Myocyte (in vitro differentiated cells): ENCODE measurements at regions not wholly inside any gene's neighbourhood (a gene's known extent, or its start where the extent isn't known, plus 50 kb on each side); places are given as distances from the start of the nearest gene placed in this dataset.

Experiments used
- DNase-seq: peaks from one replicate; pipeline ENCODE4 v3.0.0-alpha.2; 2012; ENCODE audit warnings: low read depth

DNA sequence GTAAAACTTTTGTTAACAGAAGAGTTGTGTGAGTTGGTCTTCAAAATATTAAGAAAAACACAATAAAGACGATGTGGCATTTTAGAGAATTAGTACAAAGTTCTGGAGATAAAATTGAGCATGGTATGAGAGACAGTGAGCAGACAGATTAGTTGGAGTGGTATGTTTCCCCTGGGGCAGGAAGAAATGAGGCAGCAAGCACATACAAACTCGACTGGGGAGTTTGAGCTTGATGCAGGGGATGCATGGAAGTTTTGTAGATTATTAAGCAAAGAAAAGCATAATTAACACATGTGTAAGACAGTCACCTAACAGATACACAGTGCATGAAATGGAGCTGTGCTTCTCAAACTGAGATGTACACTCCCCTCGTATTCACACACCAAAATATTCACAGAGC, 58.1 kb upstream of the IL2 start:
- DNase-seq: no peak

DNA sequence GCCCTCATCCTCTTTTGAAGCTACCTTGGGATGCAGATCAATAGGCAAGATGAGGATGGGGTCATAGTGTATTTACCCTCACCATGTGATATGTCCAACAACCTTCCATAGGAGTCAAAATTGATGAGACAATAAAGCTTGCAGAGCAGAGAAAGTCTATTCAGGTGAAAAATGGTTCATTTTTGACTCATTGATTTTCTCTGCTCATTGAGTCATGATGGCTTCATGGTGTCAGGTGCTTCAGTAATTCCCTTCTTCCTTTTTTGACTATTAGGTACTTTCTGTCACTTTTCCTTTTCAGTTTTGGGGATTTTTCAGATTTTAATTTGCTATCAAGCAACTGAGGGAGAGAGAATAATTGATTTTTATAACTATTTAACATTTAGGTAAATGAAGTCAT, 55.9 kb upstream of the IL2 start:
- no peak for DNase-seq

DNA sequence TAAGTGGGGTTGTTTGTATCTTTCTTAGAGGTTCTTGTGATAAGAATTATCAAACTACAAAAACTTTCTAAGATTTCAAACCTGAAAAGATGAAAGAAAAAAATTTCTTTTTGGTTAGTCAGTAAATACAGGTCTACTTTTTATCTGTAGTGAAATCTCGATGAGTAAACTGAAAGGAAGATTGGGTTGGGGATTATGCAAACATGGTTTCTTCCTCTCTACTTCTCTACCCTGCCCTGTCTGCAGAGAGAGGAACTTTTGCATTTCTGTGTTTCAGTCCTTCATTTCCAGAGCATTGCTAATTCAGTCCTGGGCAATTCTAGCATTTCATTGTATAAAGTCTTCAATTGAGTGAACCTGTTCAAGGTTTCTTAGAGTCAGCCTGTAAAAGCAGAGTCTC, 51.6 kb upstream of the IL2 start:
- DNase-seq: no peak
